HepG2 (cell line): ENCODE measurements at regions not wholly inside any gene's neighbourhood (a gene's known extent, or its start where the extent isn't known, plus 50 kb on each side); places are given as distances from the start of the nearest gene placed in this dataset.

ENCODE experiments used
- ATAC-seq: fragments of 200-7000 bp; cut with Tn5 transposase; 3 replicates; pipeline ENCODE4 v1.9.1; 2020; ENCODE audit warnings: mild to moderate bottlenecking, moderate library complexity
- BruUV-seq: library from RNA; stranded (reverse); fragments of 400-500 nt; replicated peaks from 2 replicates; lab custom pipeline; 2021; lab: Mats Ljungman, UMichigan
- CTCF ChIA-PET: fragments of 300-600 bp; formaldehyde crosslinking; extraction: SDS; loops from one replicate; lab custom pipeline; 2021; ENCODE audit warnings: low total read pairs, inconsistent platforms, low intra/inter-chr PET ratio; lab: Yijun Ruan, JAX
- POLR2A ChIA-PET: fragments of 350-600 bp; sonication (Branson Sonifier 250); formaldehyde crosslinking; loops from one replicate; lab custom pipeline; 2020; ENCODE audit warnings: antibody characterized with exemption, inconsistent platforms; lab: Yijun Ruan, JAX
- DNase-seq: peaks from one replicate; pipeline ENCODE4 v3.0.0-alpha.2; 2015; ENCODE audit warnings: low spot score
- FAIRE-seq: peaks from 3 replicates; lab custom pipeline; 2011; peaks lifted over from hg19 to GRCh38; lab: Jason Lieb, UNC
- H2AFZ ChIP-seq: one replicate; pipeline ENCODE4 v1.6.1; 2011; ENCODE audit warnings: low read length, inconsistent platforms
- H3K27ac ChIP-seq: fragments of 300-600 bp; 3 replicates; pipeline ENCODE4 v1.8.0; 2011; ENCODE audit warnings: mixed run types, mild to moderate bottlenecking, mixed read lengths, low read length, inconsistent platforms; ENCODE audit not compliant: insufficient read depth; ENCODE audit errors: extremely low read length
- H3K27me3 ChIP-seq, 2 experiments: fragments of 200-600 bp in 1 of 2; 2 replicates in 1 of 2; 3 replicates in 1 of 2; pipeline versions ENCODE4 v1.6.0 to v1.8.0; 2011; ENCODE audit warnings: low read length in 2 of 2, mild to moderate bottlenecking in 2 of 2, moderate library complexity in 2 of 2, inconsistent platforms in 1 of 2; ENCODE audit not compliant: insufficient read depth in 2 of 2, control insufficient read depth in 1 of 2
- H3K36me3 ChIP-seq, 2 experiments: fragments of 200-600 bp in 1 of 2; replicated peaks in 1 of 2; 2 replicates in 1 of 2; 3 replicates in 1 of 2; pipeline versions ENCODE4 v1.5.1 to v1.8.0; 2011; ENCODE audit warnings: low read length in 2 of 2, inconsistent platforms in 1 of 2; ENCODE audit not compliant: insufficient read depth in 2 of 2, control insufficient read depth in 1 of 2
- H3K4me1 ChIP-seq: 2 replicates; pipeline ENCODE4 v1.5.1; 2012; ENCODE audit warnings: low read length, inconsistent platforms; ENCODE audit not compliant: insufficient read depth
- H3K4me2 ChIP-seq: 2 replicates; pipeline ENCODE4 v1.6.0; 2011; ENCODE audit warnings: low read depth, low read length, inconsistent platforms
- H3K4me3 ChIP-seq, 3 experiments: fragments of 200-600 bp in 1 of 3; sonication (generic), shearing (Covaris generic) in 1 of 3; replicated peaks in 1 of 3; 2 replicates each; pipeline ENCODE4 v1.5.1; 2011 to 2016; ENCODE audit warnings: low read length in 3 of 3, inconsistent platforms in 2 of 3, low read depth in 2 of 3, mild to moderate bottlenecking in 2 of 3, control low read depth in 1 of 3, mixed read lengths in 1 of 3; ENCODE audit not compliant: insufficient read depth in 1 of 3
- H3K79me2 ChIP-seq: one replicate; pipeline ENCODE4 v1.6.1; 2011; ENCODE audit warnings: low read length, inconsistent platforms; ENCODE audit not compliant: insufficient read depth
- H3K9ac ChIP-seq: 2 replicates; pipeline ENCODE4 v1.6.0; 2011; ENCODE audit warnings: mild to moderate bottlenecking, low read depth, low read length, inconsistent platforms; ENCODE audit not compliant: insufficient read depth
- H3K9me3 ChIP-seq: 2 replicates; pipeline ENCODE4 v1.5.1; 2012; ENCODE audit warnings: mild to moderate bottlenecking, low read length
- H4K20me1 ChIP-seq: 2 replicates; pipeline ENCODE4 v1.6.0; 2011; ENCODE audit warnings: inconsistent platforms, mild to moderate bottlenecking, low read length, moderate library complexity; ENCODE audit not compliant: insufficient read depth
- ATF5 ChIP-seq: sonication (generic); formaldehyde crosslinking; IDR thresholded peaks from 2 replicates; pipeline ENCODE4 v1.4.0; 2020; ENCODE audit warnings: mild to moderate bottlenecking, low read depth, missing genetic modification reagents
- CENPX ChIP-seq: sonication (generic); formaldehyde crosslinking; IDR thresholded peaks from 2 replicates; pipeline ENCODE4 v1.9.0; 2021; ENCODE audit warnings: mild to moderate bottlenecking, missing genetic modification reagents, moderate library complexity
- RFX5 ChIP-seq: IDR thresholded peaks from 2 replicates; pipeline ENCODE4 v1.6.1; 2011; ENCODE audit warnings: low read depth, low read length, improper control_type of control experiment
- SOX5 ChIP-seq: IDR thresholded peaks from 2 replicates; pipeline ENCODE4 v1.6.1; 2016; ENCODE audit warnings: borderline replicate concordance
- ZBTB26 ChIP-seq: IDR thresholded peaks from 2 replicates; pipeline ENCODE4 v1.6.1; 2016; ENCODE audit warnings: missing compliant biosample characterization, missing genetic modification reagents, borderline replicate concordance
- ZNF10 ChIP-seq: sonication (generic); formaldehyde crosslinking; IDR thresholded peaks from 2 replicates; pipeline ENCODE4 v1.4.0; 2020; ENCODE audit warnings: mild to moderate bottlenecking, low read depth, missing genetic modification reagents, borderline replicate concordance
- ZNF430 ChIP-seq: sonication (generic); formaldehyde crosslinking; IDR thresholded peaks from 2 replicates; pipeline ENCODE4 v1.9.0; 2021; ENCODE audit warnings: mild to moderate bottlenecking, missing genetic modification reagents
- ZNF652 ChIP-seq: IDR thresholded peaks from 2 replicates; pipeline ENCODE4 v1.6.1; 2016; ENCODE audit warnings: low read depth, borderline replicate concordance
- WGBS: methylation state at CpG from one replicate; pipeline ENCODE4 v1.1.6; 2017; ENCODE audit warnings: low lambda C conversion rate; 5-methylcytosine and 5-hydroxymethylcytosine counted together
- in situ Hi-C: cut with HindIII; loops from 2 replicates; pipeline ENCODE4 v1.10.0; 2017; ENCODE audit warnings: low pct_unique_long_range_greater_than_20kb; ENCODE audit not compliant: extremely low pct_ligation_motif_present
- intact Hi-C: fragments of 100-400 bp; cut with micrococcal nuclease; formaldehyde crosslinking; loops from one replicate; pipeline ENCODE4 v1.10.0; 2022; ENCODE audit not compliant: unreplicated experiment

GRCh38 chr3:56985460-56985859, 75.0 kb upstream of the SPATA12 start:
- H3K9me3 ChIP-seq: no peaks in the 10 kb centered on the region
- TF ChIP-seq SOX5 (CRISPR knock-in tag): no peak
- no peak for TF ChIP-seq RFX5
- TF ChIP-seq ZNF652: no peak
- H4K20me1 ChIP-seq: no peaks in the 10 kb centered on the region
- 99% methylated on average over 9 of the region's 9 CpGs for WGBS
- no peak overlapping the region for H3K9ac ChIP-seq
- H3K4me2 ChIP-seq: no peak overlapping the region
- intact Hi-C loops: loop anchor here (5.0 kb wide), 1 partner anchor 168 kb away; no protein-coding TSS in a partner anchor
- H3K4me3 ChIP-seq: no peak overlapping the region
- DNase-seq (no peak), ATAC-seq (no peak), FAIRE-seq (no peak)
- H3K79me2 ChIP-seq: no peaks in the 10 kb centered on the region
- ChIA-PET POLR2A (no interaction called here), CTCF (no interaction called here)
- H3K27me3 ChIP-seq: no peaks in the 10 kb centered on the region
- in situ Hi-C loops: loop anchor here (5.0 kb wide), 2 partner anchors 188 to 283 kb away; no protein-coding TSS in a partner anchor
- peaks cover 0 to 8% of the 10 kb centered on the region in 2 experiments; a peak in 1 of 5 replicates for H3K36me3 ChIP-seq
- H3K4me1 ChIP-seq: peaks cover 32% of the 10 kb centered on the region
- H2AFZ ChIP-seq: no peak overlapping the region
- no TSS peak for BruUV-seq
- no peak overlapping the region for H3K27ac ChIP-seq

- Histone ChIP-seq H3K27me3 (no peaks in the 10 kb centered on the region), H3K27ac (no peak overlapping the region), H3K9me3 (no peaks in the 10 kb centered on the region), H2AFZ (no peak overlapping the region), H3K36me3 (peaks cover 0 to 11% of the 10 kb centered on the region in 2 experiments; a peak in 1 of 5 replicates), H3K4me2 (no peak overlapping the region), H3K4me1 (peaks cover 12% of the 10 kb centered on the region), H3K79me2 (no peaks in the 10 kb centered on the region), H3K4me3 (no peak overlapping the region), H3K9ac (no peak overlapping the region), H4K20me1 (no peaks in the 10 kb centered on the region)
- ATAC-seq: no peak
- ChIA-PET POLR2A (no interaction called here), CTCF (no interaction called here)
- BruUV-seq: no TSS peak
- TF ChIP-seq ZBTB26 (CRISPR knock-in tag) (no peak), CENPX (CRISPR knock-in tag) (no peak), ZNF10 (CRISPR knock-in tag) (no peak), ZNF430 (no peak), ATF5 (no peak)
- no peak for FAIRE-seq
- in situ Hi-C loops (no loop called here), intact Hi-C loops (no loop called here)
- 95% methylated on average over 8 of the region's 8 CpGs for WGBS
- DNase-seq: no peak
Measured at GRCh38 chr3:56983427-56983826, 77.0 kb upstream of the SPATA12 start.
